ENCODE measurements at regions not wholly inside any gene's neighbourhood (a gene's known extent, or its start where the extent isn't known, plus 50 kb on each side); places are given as distances from the start of the nearest gene placed in this dataset.
"Not testable (repeated sequence)": the region's sequence is repeated elsewhere in the genome, so short reads cannot be mapped to it uniquely, and the experiment has no call there.

GRCh38 chr10:109809954-109810353 is 113.4 kb downstream of the XPNPEP1 start:
- DNase-seq: not testable (repeated sequence)

- DNase-seq: not testable (repeated sequence)
Observed at GRCh38 chr10:109801191-109801590, 122.1 kb downstream of the XPNPEP1 start.

- no peak for DNase-seq
Observed at GRCh38 chr10:109790647-109791046, 132.7 kb downstream of the XPNPEP1 start.

GRCh38 chr10:109784236-109784635 is 139.1 kb downstream of the XPNPEP1 start:
- DNase-seq: no peak

- DNase-seq: no peak
Observed at GRCh38 chr10:109783286-109783685, 140.0 kb downstream of the XPNPEP1 start.

- DNase-seq: no peak
Observed at GRCh38 chr10:109780997-109781396, 142.3 kb downstream of the XPNPEP1 start.

- DNase-seq: no peak
Observed at GRCh38 chr10:109778993-109779392, 144.3 kb downstream of the XPNPEP1 start.

- no peak for DNase-seq
Observed at GRCh38 chr10:109774121-109774440, 149.2 kb downstream of the XPNPEP1 start.

- no peak for DNase-seq
Observed at GRCh38 chr10:109773288-109774120, 149.8 kb downstream of the XPNPEP1 start.

- no peak for DNase-seq
Observed at GRCh38 chr10:109770663-109771062, 152.6 kb downstream of the XPNPEP1 start.

- DNase-seq: no peak
Observed at GRCh38 chr10:109769966-109770365, 153.3 kb downstream of the XPNPEP1 start.

- DNase-seq: no peak
Observed at GRCh38 chr10:109765838-109766237, 157.5 kb downstream of the XPNPEP1 start.

- no peak for DNase-seq
Observed at GRCh38 chr10:109762555-109762954, 160.8 kb downstream of the XPNPEP1 start.

GRCh38 chr10:109757670-109758069 is 165.6 kb downstream of the XPNPEP1 start:
- not testable (repeated sequence) for DNase-seq

- DNase-seq: no peak
Observed at GRCh38 chr10:109746861-109747260, 176.4 kb downstream of the XPNPEP1 start.

- DNase-seq: no peak
Observed at GRCh38 chr10:109744020-109744419, 179.3 kb downstream of the XPNPEP1 start.

- no peak for DNase-seq
Observed at GRCh38 chr10:109743574-109743973, 179.7 kb downstream of the XPNPEP1 start.

- no peak for DNase-seq
Observed at GRCh38 chr10:109743146-109743545, 180.2 kb downstream of the XPNPEP1 start.

- no peak for DNase-seq
Observed at GRCh38 chr10:109741712-109742111, 181.6 kb downstream of the XPNPEP1 start.

GRCh38 chr10:109740436-109740835 is 182.9 kb downstream of the XPNPEP1 start:
- DNase-seq: no peak

- no peak for DNase-seq
Observed at GRCh38 chr10:109737626-109738025, 185.7 kb downstream of the XPNPEP1 start.

- DNase-seq: no peak
Observed at GRCh38 chr10:109737009-109737408, 186.3 kb downstream of the XPNPEP1 start.

GRCh38 chr10:109735776-109736175 is 187.5 kb downstream of the XPNPEP1 start:
- no peak for DNase-seq

GRCh38 chr10:109732254-109732965 is 190.9 kb downstream of the XPNPEP1 start:
- no peak for DNase-seq
